DMS 273 (cell line): ENCODE measurements at regions not wholly inside any gene's neighbourhood (a gene's known extent, or its start where the extent isn't known, plus 50 kb on each side); places are given as distances from the start of the nearest gene placed in this dataset.

Experiments
- DNase-seq: peaks from one replicate; lab custom pipeline; 2025; ENCODE audit not compliant: unreplicated experiment; lab: John Stamatoyannopoulos, UW

DNA sequence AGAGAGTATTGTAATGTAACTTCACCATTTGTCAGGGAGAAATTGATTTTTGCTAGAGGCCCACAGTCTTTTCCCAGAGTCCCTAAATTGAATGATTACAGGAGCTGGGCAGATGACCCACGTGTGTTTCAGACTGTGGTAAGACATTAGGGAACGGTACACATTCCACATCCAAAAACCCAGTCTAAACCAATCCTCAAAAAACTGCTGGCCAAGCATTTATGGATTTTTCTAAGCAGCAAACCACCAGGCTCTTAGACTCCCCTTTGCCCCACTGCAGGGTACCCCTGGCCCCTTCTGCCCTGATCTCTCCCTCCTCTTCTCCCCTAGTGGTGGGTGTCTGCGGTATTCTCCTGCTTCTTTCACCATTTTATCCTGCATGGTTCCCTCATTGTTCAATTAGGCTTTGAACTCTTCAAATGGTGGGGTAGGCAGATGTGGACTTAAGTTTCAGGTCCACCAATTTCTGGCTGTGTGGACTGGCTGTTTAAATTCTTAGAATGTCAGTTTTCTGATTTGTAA, 135.5 kb upstream of the SORCS3 start:
- DNase-seq, result no peak

DNA sequence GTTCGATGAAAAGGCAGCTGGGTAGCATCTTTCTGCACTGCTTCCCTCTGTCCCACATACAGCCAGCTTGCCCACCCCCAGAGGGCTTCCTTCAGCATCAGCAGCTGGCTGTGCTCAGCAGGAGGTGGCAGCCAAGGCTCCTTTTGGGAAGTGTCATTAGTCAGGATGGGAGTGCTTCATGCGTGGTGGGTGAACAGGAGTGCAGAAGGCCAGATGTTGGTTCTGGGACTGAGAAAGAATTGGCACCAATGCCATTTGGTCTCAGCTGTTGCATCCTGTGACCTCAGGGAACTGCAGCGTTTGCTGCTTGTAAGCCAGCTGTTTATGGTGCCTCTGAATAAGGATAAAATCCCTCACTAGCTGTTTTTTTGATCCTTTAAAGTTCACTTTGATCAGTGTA, 131.1 kb upstream of the SORCS3 start:
- peak; percentile 63 for DNase-seq

DNA sequence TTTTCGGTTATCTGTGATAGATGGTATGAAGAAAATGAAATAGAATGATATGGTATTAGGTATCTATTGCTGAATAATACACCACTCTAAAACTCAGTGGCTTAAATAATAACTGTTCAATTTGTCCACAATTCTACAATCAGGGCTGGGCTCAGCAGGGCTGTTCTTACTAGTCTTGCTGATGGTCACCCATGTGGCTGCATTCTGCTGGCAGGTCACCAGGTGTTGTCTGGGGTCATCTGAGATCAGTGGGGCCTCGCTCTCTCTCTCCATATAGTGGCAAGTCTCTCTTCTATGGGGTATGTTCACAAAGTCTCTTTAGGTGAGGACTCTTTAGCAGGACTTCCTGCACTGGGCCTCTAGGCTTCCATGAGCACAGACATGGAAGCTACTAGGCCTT, 130.4 kb upstream of the SORCS3 start:
- DNase-seq, result no peak

DNA sequence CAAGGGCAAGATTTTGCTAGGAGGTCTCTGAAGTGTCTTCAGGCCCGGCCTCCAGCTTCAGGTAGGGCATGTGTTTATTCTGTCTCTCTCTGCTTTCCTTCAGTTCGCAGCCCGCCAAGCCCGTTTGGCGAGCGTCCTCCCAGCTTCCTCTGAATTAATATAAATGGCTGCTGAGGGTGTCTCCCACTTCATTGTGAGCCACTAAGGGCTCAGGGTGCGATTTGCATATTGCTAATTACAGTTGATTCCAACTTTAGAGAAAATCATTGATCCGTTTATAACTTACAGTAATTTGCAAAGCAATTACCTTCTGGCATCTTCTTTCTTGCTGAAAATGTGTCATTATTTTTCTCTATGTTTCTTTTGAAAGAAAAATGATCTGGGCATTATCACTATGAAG, 128.3 kb upstream of the SORCS3 start:
- no peak for DNase-seq

DNA sequence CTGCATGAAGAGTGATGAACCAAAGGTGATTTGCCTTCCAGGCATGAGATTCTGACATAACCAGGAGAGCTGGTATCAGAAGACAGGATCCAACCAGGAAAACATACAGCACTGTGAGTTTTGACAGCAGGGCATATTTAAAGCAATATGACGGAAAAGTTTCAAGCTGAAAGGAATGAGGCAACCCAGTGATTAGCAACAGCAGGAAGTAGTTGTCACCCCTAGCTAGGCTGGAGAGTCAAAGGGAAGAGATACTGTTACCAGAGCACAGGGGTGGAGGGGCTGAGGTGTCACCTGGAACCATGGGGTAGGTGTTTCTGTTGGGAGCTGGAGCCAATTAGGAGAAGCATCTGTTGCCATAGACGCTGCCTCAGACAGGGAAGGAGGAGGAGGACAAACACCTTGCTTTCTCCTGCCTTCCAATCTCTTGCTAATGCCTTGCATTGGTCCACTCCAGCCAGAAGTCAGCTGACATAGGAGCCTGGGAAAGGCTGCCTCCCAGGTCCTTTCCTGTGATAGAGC, 125.4 kb upstream of the SORCS3 start:
- no peak for DNase-seq

DNA sequence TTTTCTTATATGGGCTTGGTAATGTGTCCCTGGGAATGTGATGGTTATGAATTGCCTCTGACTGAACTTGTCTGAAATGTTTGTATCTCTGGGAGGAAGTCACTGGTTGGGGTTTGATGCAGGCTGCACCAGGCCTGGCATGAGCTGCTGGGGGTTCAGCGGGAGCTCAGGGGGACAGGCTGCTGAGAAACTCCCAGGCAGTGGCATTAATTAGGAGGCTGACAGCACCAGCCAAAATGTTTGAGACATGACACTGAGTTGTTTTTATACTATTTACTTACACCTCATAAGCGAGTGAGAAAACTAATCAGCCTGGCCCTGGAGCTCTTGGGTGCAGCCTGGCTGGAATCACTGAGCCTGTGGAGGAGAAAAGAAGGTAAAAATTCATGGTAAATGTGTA, 124.1 kb upstream of the SORCS3 start:
- no peak for DNase-seq

DNA sequence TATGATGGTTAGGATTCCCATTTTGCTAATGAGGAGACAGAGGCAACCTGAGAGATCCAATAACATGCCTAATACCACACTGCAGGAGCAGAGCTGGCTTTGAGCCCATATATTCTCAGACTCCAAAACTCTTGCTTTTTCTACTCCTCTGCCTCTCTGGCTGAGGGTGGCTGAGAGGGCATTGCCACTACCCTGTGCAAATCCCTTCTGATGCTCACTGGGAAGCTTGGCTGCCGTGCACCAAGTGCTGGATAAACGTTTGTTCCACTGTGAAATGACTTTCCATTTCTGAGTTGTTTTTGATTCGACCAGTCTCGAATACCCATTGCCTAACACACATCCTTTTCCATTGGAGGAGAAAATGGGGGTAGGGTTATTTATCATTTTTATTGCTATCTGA, 123.1 kb upstream of the SORCS3 start:
- DNase-seq, result no peak

DNA sequence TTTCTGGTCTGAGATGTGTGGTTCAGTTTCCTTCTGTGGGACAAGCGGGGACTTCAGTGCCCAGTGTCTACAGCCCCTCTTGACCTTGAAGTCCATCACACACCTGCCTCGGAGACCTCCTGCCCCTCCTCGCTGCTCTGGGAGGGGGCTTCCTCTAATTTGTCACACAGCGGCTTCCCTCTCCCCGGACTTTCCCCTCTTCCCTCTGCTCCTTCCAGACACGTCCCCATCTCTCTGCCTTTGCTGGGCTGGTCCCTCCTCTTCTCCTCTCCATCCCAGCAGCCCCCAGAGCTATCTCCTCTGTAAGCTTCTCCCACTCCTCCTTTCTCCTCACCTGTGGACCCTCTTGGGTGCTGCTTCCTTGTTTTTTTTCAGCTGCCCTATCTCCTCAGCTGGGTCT, 122.2 kb upstream of the SORCS3 start:
- no peak for DNase-seq

DNA sequence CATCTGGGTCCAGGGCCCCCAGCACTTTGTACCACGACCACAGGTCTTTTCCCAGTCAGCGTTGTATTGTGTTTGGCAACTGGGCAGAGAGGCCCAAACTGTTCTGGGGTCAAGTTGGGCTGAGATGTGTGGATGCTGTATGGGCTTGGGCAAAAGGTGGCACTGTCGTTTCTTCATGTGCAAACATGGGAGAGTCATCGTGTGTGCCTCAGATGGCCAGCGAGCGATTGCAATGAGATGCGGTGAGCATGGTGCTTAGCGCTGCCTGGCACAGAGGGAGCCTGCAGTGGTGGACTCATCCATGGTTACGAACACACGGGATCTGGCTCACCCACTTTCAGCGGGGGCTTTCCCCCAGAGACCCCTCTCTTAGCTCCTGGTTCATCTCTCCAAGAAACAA, 120.4 kb upstream of the SORCS3 start:
- DNase-seq, result no peak

DNA sequence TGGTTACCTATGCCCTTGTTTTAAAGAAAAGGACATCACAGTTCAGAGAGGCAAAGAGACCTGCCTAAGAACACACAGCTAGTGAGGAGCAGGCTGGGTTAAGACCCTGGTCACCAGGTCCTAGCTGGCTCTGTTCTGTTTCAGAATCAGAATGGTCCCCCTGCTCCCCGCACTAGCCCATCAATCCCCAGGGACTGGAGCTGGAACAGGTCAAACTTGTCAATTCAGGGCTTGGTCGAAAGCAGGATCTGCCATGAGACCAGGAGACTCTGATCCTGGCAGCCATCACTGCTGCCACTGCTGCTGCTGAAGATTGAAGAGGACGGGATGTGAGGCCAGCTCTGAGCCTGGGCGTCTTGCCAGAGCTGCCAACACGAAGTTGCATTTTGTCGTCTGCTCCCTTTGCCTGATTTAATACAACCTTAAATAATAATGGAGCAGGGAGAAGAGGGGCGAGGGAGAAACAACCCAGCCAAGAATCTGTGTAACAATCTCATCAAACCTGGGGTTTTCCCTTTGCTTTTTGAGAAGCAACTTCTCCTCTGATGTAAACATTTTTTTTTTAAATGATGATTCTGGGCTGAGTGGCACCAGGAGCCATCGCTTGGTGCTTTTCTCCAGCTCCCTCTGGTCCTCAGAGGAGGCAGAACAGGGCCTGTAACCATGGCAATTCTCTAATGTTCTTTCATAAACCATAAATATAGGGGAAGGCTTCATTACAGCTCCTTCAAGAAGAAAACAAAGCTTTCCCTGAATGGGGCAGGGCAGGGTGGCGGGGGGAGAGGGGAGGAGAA, 119.0 kb upstream of the SORCS3 start:
- peak; percentile 24 for DNase-seq

DNA sequence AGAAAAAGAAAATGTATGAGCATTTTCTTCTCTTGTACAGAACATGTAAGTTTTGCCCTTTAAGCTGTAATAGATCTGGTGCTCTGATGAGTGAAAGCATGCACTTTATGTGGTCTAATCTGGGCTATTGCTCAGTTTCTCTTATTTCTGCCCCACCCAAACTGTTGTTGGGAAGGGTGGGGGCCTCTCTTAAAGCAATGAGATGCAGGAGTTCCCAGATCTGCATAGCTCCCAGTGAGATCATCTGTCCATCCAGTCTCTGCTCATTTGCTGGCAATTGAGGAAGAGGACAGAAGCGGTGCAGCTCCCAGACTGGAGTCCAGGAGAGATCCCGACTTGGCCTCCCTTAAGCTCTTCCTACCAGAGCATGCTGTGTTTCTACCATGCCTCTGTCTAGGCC, 114.9 kb upstream of the SORCS3 start:
- DNase-seq, result no peak

DNA sequence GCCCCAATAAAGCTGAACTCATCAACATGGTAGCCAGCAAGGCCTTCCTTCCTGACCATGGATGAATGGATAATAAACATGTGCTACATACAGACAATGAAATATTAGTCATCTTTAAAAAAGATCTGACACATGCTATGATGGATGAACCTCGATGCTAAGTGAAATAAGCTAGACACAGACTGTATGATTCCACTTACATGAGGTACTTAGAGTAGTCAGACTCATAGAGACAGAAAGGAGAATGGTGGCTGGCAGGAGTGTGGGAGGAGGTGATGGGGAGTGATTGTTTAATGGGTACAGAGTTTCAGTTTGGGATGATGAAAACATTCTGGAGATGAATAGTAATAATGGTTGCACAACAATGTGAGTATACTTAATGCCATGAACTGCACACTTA, 114.1 kb upstream of the SORCS3 start:
- DNase-seq, result no peak

DNA sequence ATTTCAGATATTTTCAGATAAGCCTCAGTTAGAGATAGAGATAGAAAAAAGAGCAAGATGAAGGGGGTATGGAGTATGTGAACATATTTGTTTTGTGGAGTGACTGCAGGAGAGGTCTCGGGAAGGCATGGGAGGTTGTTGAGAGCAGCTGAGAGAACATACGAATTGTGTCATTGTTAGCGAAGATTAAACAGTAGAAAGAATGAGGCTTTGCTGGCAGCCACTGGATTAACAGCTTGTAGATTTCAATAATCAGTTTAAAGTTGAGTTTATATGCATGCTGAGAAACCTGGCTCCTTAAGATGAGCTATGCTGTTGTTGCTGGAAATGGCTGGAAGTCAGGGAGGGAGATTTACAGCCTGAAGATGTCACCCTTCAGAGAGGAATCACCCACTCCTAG, 100.9 kb upstream of the SORCS3 start:
- no peak for DNase-seq

DNA sequence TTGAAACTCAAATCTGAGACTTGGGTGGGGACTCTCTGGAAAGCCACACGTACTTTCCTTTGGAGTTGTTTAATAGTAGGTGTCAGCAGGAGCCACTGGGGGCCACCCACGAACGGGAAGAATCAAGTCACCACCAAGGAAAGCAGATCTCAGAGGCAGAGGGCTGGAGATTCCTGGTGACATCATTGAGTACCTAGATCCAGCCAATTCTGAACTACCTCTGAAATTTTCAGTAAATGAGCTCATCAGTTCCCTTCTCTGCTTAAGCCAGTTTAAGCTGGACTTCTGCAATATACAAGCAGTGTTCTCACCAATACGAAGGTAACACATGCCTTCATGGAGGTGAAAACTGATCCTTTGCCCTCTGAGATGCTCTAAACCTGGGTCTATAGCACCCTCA, 99.3 kb upstream of the SORCS3 start:
- DNase-seq, result no peak

DNA sequence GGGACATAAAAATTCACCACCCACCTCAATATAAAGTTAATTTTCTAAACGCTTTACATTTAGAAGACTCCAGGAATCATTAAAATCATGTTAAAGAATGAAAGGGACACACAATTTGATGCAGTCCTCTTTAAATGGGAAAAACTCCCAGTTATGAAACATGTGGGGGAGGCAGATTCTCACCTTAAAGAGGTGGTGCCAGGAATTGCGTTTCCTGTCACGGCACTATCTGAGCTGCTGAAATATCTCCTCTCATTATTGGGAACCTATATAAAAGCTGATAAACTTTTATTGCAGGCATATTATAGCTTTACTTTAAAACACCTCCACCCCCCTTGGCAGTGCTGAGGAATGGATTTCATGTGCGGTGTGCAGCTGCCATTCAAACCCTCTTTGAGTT, 94.8 kb upstream of the SORCS3 start:
- no peak for DNase-seq

DNA sequence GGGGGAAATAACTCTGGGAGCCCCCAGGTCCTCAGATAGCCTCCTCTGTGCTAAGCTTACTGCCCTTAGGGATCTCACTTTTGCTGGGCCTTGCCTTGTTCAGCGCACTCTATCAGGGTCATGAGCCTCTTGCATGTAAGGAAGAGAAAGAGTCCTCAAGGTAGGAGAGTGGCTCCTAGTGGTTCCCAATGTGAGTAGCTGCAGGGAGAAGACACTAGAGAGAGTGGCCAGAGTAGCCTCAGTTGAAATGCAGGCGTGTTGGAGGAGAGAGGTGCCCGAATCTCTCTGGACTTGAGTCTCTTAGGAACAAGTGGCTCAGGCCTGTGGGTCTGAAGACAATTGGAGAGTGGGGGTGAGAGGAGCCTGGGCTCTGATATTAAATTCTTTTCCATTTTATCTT, 94.3 kb upstream of the SORCS3 start:
- DNase-seq, result peak; percentile 8

DNA sequence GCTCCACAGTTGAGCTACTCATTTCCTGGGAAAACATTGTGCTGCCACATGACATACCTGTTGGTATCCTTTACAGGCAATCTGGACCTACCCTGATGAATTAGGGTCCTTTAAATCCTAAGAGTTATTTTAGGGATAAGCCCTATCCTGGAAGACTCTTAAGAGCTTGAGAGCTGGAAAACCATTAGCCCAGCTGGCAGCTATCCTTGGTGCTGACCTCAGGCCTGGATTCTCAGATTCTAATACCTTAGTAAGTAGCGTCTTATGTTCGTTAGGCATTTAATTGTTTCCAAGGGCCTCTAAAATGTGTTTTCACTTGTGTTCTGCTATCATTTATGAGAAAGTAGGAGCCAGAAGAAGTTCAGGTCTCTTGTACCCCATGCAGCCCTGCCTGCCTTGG, 93.0 kb upstream of the SORCS3 start:
- DNase-seq, result no peak

DNA sequence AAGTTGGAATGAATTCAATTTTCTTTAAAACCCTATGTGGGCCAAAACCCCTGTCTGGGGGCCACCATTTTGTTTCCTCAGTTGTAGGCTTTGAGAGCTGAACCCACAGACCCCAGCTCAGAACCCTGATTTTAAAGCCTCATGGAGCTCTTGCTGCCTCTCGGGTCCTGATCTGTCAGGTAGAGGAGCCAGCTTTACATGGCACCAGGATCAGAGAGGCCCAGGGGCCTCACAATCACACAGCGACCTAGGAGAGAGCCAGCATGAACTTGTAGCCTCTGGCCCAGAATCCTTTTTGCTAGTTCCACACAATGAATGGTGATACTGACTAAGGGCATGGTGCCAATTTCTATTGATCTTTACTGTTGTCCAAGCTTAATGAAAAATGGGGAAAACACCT, 84.3 kb upstream of the SORCS3 start:
- DNase-seq, result no peak

DNA sequence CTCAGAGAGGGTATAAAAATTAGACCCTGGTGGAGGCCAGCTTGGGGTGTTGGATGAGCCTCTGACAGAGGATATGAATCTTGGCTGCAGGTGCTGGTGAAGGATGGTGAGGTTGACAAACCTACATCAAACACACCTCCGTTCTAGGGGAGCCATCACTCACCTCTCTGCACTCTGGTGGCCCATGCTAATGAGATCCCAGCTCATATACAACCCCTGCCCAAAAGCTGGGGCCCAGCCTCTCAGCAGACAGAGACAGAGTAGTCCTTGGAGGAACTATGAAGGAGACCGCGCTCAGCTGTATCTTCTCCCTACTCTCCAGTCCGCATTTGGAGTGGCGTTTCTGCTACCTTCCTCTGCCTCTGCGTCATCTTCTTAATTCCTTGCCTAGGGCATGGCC, 83.1 kb upstream of the SORCS3 start:
- DNase-seq, result no peak

DNA sequence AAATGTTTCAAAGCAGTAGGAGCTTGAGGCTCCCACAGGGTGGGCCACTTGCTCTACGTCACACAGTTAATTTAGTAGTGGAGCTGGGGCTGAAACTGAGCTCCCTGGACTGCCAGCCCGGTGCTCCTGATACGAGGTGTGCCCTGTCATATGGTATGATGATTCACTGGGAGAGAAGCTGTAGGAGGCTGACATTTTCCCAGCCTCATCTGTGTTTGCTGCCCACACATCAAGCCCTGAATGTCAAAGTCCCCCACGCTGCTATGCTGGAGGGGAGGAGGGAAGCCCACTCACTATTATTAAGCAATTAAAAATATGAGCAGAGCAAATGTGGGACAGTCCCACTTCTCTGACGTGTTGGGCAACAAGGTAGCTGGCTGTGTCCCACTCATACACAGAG, 81.2 kb upstream of the SORCS3 start:
- DNase-seq, result no peak

DNA sequence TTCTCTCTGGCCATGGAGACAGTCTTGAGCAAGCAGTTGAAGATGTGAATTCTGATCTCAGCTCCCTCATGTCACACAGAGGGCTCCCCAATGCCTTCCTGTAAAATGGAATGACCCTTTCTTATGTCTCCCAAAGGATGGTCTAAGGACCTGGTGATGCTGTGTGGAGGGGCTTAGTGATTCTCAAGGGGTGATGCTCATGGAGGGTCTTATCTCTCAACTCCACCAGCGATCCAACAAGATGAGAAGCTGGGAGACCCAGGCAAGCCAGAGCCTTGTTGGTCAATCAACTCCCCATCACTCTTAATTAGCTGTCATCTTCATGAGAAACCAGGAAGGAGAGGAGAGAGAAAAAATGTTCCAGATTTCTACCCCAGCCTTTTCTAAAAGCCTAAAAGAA, 78.0 kb upstream of the SORCS3 start:
- DNase-seq, result no peak

DNA sequence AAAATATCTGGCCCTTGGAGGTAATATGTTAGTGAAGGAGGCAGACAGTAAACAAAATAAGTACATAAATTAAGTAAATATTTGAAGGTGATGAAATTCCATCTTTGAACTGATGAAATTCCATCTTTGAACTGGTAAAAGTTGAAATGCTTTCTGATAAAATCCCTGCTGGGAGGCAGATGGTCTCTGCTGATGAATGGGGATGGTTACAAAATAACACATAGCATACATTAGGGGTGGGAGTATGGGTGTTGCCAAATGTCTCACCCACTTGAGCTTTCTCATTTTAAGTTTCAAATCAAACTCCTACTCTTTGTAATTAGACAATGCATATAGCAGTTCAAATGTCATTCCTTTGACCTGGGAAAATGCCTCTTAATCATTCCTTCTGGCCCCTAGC, 77.5 kb upstream of the SORCS3 start:
- no peak for DNase-seq

DNA sequence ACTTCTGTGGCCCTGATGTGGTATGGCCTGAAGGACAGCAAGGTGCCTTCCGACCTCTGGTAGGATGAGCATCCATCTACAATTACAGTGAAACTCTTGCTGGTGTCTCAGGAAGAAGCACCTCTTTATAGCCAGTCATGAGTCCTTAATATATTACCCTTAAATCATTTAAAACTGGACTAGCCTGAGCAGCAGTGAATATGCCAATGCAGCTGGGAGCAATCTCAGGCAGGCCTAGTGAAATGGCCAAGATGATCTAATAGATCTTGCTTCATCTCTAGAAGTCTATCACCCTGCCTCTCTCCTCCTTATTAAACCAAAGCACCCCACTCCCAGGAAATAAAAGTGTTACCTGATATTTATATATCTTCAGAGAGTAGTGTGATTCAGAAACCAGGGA, 66.7 kb upstream of the SORCS3 start:
- DNase-seq, result no peak
